DMS114 treated with DMSO at 0.1 percent for 48 hours (cell line): ENCODE measurements at regions not wholly inside any gene's neighbourhood (a gene's known extent, or its start where the extent isn't known, plus 50 kb on each side); places are given as distances from the start of the nearest gene placed in this dataset.
A peak's percentile ranks its signal among the peaks of the same experiment; 100 is the strongest.
"Not testable (repeated sequence)": the region's sequence is repeated elsewhere in the genome, so short reads cannot be mapped to it uniquely, and the experiment has no call there.

ENCODE experiments used
- DNase-seq: peaks from one replicate; lab custom pipeline; 2025; ENCODE audit not compliant: unreplicated experiment; lab: John Stamatoyannopoulos, UW

- no peak for DNase-seq
These were observed 276.3 kb upstream of the MCTP2 start for GRCh38 chr15:93954985-93955571.

- no peak for DNase-seq
These were observed 282.6 kb upstream of the MCTP2 start for GRCh38 chr15:93948726-93949125.

GRCh38 chr15:93943586-93943985, 287.8 kb upstream of the MCTP2 start:
- no peak for DNase-seq

- DNase-seq = no peak
These were observed 289.1 kb upstream of the MCTP2 start for GRCh38 chr15:93942269-93942694.

GRCh38 chr15:93941697-93942096, 289.7 kb upstream of the MCTP2 start:
- DNase-seq = no peak

- DNase-seq = no peak
These were observed 291.1 kb upstream of the MCTP2 start for GRCh38 chr15:93940226-93940625.

- DNase-seq = no peak
These were observed 299.1 kb upstream of the MCTP2 start for GRCh38 chr15:93932164-93932776.

GRCh38 chr15:93929375-93930094, 301.8 kb upstream of the MCTP2 start:
- no peak for DNase-seq

GRCh38 chr15:93920204-93920603, 311.2 kb upstream of the MCTP2 start:
- DNase-seq = no peak

GRCh38 chr15:93918801-93919200, 312.6 kb upstream of the MCTP2 start:
- DNase-seq = not testable (repeated sequence)

GRCh38 chr15:93917181-93917580, 314.2 kb upstream of the MCTP2 start:
- no peak for DNase-seq

GRCh38 chr15:93913871-93914270, 317.5 kb upstream of the MCTP2 start:
- no peak for DNase-seq

- no peak for DNase-seq
These were observed 318.1 kb upstream of the MCTP2 start for GRCh38 chr15:93913310-93913709.

- peak; percentile 89 for DNase-seq
These were observed 330.6 kb upstream of the MCTP2 start for GRCh38 chr15:93900476-93901400.

- DNase-seq = no peak
These were observed 331.5 kb upstream of the MCTP2 start for GRCh38 chr15:93899817-93900216.

- no peak for DNase-seq
These were observed 334.0 kb upstream of the MCTP2 start for GRCh38 chr15:93897377-93897776.

GRCh38 chr15:93895976-93896770, 335.2 kb upstream of the MCTP2 start:
- no peak for DNase-seq

- no peak for DNase-seq
These were observed 336.8 kb upstream of the MCTP2 start for GRCh38 chr15:93894438-93895036.

- no peak for DNase-seq
These were observed 344.2 kb upstream of the MCTP2 start for GRCh38 chr15:93887151-93887550.

- DNase-seq = no peak
These were observed 348.6 kb upstream of the MCTP2 start for GRCh38 chr15:93882779-93883178.
